ENCODE measurements at regions not wholly inside any gene's neighbourhood (a gene's known extent, or its start where the extent isn't known, plus 50 kb on each side); places are given as distances from the start of the nearest gene placed in this dataset.

- TF ChIP-seq CTCF (IDR thresholded peaks at IDR 0.05; ENCODE audit: low read length) (no peak), EZH2phosphoT487 (IDR thresholded peaks at IDR 0.05; ENCODE audit: low read length) (no peak), EZH2 (optimal IDR thresholded peaks at IDR 0.05; ENCODE audit: low read depth, low read length) (no peak)
These were observed 377.4 kb downstream of the RPRM start for GRCh38 chr2:153101187-153101586.

All from MM.1S (cell line).